Gastrocnemius medialis (tissue), 4 donors: ENCODE measurements at regions not wholly inside any gene's neighbourhood (a gene's known extent, or its start where the extent isn't known, plus 50 kb on each side); places are given as distances from the start of the nearest gene placed in this dataset.

Source experiments
- CTCF ChIP-seq, 5 experiments: fragments of 450-650 bp in 3 of 5; fragments of 200-600 bp in 2 of 5; sonication (generic) in 2 of 5; IDR thresholded peaks in 4 of 5; conservative IDR thresholded peaks in 1 of 5; 1 replicate in 4 of 5; 2 replicates in 1 of 5; pipeline ENCODE4 v1.5.1; 2016 to 2019; ENCODE audit warnings: antibody characterized with exemption in 5 of 5, mild to moderate bottlenecking in 3 of 5, moderate library complexity in 3 of 5
- POLR2A ChIP-seq, 2 donors: fragments of 450-650 bp; IDR thresholded peaks; one replicate each; pipeline ENCODE4 v1.6.1; 2017; ENCODE audit warnings: antibody characterized with exemption in 2 of 2, mild to moderate bottlenecking in 2 of 2, moderate library complexity in 2 of 2

- no peak for TF ChIP-seq CTCF (IDR thresholded peaks at IDR 0.05 in 4 of 5, conservative IDR thresholded peaks at IDR 0.05 in 1 of 5)
- no peak for TF ChIP-seq POLR2A (IDR thresholded peaks at IDR 0.05)
Observed at GRCh38 chr3:31274326-31275024, 258.2 kb upstream of the STT3B start.
